Keratinocyte (primary cell): ENCODE measurements at regions not wholly inside any gene's neighbourhood (a gene's known extent, or its start where the extent isn't known, plus 50 kb on each side); places are given as distances from the start of the nearest gene placed in this dataset.

Experiments
- CTCF ChIP-seq, 3 experiments: IDR thresholded peaks in 1 of 3; conservative IDR thresholded peaks in 1 of 3; optimal IDR thresholded peaks in 1 of 3; 2 replicates in 2 of 3; 3 replicates in 1 of 3; pipeline versions ENCODE3 to v1.5.1; 2011; ENCODE audit warnings: low read length in 3 of 3, mild to moderate bottlenecking in 3 of 3, moderate library complexity in 2 of 3, control low read depth in 1 of 3, inconsistent platforms in 1 of 3; ENCODE audit not compliant: insufficient read depth in 2 of 3; ENCODE audit errors: extremely low read depth in 1 of 3
- EZH2 ChIP-seq: IDR thresholded peaks from one replicate; pipeline ENCODE4 v1.6.1; 2012; ENCODE audit warnings: inconsistent platforms, mild to moderate bottlenecking, low read length, moderate library complexity

GRCh38 chr13:81089371-81090157, 748.6 kb upstream of the SPRY2 start:
- no peak for TF ChIP-seq CTCF (optimal IDR thresholded peaks at IDR 0.05 in 1 of 3, IDR thresholded peaks at IDR 0.05 in 1 of 3, conservative IDR thresholded peaks at IDR 0.05 in 1 of 3; ENCODE audit: extremely low read depth in 1 of 3, insufficient read depth in 2 of 3, low read length in 3 of 3)
- no peak for TF ChIP-seq EZH2
